ENCODE measurements at regions not wholly inside any gene's neighbourhood (a gene's known extent, or its start where the extent isn't known, plus 50 kb on each side); places are given as distances from the start of the nearest gene placed in this dataset.

DNA sequence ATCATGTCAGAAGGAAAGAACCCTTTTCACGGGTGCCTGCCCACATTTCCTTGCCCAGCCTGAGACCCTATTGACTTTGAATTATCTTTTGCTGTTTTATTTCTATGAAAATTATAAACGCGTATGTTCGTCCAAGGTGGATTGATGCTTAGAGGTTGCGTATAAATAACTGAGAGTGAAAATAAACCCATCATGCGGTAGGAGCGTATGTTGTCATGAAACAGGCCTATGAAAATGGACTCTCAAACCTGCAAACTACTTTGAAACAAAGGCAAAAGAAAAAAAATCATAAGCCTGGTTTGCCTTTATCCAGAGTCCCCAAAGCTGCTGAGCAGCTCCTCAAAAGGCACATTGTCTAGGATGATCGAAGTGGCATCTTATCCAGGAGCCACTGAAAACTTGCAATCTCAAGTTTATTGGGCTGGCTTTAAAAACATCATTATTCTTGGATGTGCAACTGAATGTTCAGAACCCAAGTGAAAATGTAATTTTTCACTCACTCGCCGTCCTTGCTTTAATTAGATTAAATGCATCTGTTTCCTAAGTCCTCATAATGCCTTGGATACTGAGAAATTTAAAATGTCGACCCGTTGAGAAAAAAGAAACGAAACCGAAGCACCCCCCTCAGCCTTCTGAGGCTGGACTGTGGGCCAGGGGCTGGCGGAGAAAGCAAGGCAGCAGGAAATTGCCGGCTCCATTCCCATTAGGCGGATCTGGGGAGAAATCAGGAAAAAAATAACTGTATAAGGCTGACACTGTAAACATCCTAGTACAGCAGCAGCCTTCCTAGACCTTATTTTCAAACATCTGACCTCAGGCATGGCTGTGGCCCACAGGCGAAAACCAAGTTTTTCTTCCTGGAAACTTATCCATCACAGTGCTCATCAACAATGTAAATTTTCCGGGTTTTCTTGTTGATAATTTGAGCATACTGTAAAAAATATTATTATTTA, 82.9 kb upstream of the PPARA start:
- DNase-seq: peak; percentile 79

DNA sequence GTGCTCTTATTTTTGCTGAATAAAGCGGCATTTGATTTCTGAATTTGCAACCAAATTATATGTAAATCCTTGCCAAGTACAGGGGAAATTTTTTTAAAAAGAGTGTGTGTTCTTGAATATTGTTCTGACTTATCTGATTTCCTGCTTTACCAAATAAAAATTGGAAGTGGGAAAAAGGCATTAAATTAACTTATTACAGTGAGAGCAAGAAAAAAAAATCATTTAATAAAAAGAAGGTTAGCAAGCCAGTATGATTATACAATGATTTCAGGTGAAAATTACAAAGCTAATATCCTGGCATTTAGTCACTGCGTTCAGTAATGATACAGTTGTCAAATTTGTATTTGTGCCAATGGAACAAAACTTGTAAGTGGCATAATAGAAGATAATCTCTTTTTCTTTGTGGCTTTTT, 82.1 kb upstream of the PPARA start:
- DNase-seq: peak; percentile 63

DNA sequence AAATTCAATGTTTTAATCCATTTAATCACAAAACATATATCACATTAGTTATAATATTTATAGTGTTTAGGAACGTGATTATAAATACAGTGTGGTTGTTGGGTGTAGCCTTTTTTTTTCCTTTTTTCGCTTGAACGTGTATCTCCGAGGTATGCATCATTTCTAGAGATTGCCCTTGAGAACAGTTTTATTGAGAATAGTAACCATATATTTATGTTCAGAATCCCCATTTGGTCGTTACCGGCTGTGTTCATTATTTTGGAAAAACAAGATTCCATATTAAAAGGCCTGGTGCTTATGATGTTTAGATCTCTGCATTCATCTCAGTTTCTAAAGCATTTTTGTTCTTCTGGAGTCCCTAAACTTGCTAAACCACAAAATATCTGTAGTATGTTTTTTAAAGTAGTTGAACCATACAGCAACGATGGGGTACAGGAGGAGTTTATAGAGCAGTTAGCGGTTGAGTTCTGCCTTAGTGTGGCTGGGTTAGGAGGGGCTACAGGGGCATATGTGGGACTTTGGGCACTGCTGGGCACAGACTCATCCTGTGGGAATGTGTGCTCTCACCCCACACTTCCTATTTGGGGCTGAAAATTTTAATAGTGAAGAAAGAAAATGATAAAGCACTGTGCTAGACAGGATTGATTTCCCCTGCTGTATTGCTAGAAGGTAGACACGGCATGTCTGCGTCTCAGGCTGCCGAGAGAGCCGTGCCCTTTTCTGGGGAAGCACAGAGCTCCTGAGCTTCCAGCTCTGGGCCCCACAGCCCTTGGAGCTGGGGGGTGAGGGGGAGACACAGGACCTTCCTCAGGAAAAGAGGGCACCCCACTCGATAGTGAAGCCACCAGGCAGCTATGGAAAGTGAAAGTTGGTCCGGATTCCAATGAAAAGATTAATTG, 81.5 kb upstream of the PPARA start:
- DNase-seq: peak; percentile 78

DNA sequence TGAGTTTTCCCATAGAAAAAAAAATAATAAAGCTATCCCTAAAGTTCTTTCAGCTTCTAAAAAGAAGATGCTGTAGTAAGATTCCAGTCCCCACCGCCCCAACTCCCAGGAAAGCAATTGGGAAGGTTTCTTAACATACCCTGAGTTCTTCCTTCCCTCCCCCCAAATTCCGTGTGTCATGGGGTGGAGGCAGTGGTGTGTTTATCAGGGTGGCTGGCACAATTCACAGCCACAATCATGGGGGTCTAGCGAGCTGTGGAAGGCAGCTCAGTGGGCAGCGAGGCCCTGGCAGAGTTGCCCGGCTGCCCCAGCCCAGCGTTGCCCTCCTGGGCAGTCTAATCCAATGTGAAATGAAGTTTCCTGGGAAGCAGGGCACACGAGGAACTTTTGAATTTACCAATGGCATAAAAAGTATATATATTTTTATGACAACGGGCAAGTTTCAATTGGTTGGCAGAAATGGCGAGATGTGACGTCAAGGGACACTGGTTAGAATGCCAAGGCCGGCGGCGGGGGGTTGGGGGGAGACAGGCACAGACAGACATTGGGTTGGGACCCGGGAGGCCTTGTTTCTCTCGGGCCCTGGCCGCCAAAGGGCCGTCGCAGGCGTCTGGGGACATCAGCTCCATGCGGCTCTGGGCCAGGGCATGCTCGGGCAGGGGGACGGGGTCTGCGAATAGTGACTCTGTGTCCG, 80.7 kb upstream of the PPARA start:
- peak; percentile 98 for DNase-seq

DNA sequence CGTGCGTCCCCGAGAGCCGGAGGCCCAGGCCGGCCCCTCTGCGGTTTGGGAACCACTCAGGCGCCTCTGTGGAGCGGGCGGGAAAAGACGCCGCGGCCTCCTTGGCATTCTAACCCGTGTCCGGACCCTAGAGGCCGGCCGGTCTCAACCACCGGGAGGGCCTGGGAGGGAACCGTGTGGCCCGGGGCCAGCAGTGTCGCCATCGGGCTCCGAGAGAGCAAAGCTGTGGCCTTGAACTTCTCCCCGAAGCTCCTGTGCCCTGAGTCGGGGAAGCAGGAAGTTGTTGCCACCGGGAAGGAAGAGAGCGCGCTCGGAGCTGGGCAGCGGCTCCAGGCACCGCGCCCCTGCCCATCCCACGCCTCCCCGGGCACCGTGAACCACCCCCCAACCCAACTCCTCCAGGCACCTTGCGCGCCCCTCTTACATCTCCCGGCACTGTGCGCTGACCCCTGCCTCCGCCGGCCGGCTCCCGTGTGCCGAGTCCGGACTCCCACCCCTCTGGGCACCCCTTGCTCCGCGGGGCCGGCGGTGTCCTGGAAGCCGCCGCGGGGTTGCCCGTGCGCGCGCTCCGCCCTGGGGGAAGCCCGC, 80.0 kb upstream of the PPARA start:
- peak; percentile 86 for DNase-seq

DNA sequence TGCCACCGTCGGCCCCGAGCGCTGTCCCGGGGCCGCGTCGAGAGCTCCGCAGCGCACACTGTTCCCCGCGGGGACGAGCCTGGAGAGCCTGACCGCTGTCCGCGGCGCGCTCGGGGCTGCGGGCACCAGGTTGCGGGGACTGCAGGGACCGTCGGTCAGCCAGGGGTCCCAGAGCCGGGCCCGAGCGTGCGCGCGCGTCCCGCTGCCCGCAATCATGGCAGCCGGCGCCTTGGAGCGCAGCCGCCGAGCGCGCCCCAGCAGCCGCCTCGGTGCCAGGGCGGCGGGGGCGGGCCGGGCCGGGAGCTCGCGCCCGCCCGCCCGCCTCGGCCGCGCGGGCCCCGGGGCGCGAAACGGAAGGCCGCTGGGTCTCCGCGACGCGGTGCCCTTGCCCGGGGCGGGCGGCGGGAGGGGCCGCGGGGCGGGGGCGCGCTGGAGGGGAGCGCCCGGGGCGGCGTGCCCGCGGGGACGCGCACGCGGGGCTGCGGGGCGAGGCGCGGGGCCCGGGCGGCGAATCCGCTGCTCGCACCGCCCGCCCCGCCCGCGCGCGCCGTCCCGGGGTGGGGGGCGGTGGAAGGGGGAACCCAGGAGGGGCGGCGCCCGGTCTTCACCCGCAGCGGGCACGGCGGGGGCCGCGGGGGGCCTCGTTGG, 79.4 kb upstream of the PPARA start:
- DNase-seq: peak; percentile 99

DNA sequence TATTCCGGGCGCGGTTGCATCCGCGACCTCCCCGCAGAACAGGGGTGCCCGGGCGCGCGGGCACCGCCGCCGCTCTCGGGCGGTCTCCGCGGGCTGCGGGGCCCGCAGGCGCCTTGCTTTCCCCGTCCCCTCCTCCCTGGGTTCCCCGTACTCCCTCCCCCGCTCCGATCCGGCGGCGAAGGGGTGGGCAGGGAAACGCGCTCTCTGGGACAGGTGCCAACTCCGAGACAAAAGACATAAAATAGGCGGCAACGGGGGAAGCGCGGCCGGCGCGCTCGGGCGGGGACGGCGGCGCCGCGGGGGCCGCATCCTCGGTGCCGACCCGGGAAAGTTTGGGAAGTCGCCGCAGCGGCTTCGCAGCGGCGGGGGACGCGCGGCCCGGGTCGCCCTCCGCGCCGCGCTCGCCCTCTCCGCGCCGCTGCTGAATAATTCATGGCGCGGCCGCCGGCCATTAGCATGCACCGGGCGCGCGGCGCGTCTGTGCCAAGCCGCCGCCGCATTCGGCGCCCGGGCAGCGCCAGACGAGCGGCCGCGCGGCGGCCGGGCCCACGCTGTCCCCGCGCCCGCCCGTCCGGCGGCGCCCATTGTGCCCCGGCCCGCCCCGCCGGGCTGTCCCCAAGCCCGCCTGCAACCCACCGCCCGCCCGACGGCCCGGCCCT, 78.7 kb upstream of the PPARA start:
- DNase-seq: peak; percentile 99

DNA sequence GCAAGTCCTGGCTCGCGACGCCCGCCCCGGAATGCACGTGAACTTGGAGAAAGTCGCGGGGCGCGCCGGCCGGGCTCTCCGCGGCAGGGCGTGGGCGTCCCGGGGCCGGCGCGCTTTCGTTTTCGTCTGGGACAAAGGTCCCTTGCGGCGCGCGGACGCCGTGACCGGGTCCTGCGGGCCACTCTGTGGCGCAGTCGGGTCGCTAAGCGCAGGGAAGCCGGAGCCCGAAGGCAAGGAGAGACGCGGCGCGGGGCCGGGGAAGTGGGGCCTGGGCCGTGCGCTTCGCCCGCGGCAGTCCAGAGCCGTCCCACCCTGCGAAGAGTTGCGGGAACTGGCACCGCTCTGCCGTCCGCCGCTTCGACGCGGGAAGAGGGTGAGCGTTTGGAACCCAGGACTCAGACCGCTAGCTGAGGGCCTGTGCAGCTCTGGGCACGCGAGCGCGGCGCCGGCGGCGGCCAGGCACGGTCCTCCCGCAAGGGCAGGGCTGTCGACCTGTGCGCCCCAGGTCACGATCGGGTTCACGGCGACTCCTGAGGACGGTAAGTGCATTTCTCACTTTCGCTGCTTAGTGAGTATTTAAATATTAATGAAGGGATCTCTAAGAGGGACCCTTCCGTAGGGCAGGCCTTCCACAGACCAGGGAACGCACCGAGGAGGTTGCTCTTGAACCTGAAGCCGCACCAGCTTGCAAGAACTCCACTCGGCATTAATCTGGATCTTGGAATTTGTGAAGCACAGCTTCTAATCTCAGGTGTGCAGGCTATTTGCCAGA, 78.0 kb upstream of the PPARA start:
- DNase-seq: peak; percentile 82

DNA sequence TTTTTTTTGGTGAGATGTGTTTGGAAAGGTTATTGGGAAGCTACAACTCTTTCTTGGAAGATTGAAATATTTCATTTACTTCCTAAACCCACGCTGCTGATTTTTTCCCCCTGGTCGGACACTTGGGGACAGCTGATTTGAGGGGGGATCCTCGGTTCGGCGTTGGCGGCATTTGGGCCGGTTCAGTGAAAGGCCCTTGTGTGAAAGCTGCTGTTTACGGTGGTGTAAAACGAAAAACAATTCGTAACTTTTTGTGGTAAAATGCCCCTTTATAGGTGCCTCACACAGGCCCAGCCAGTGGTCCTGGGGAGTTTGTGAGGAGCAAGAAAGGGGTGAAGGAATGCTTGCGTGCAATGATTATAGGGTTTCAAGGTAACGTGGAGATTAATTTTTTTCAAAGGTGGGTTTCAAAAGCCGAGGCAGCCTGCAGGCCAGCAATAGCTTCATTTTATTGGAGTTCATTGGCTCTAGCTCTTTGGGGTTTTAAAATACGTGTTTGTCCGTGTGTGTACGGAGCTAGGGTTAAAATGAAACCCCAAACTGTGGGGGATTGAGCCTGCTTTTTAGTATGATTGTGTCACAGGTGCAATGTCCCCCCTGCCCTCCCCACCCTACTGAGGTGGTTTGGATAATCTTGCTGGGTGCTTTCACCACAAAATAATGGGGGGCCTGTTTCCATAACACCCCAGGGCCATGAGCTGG, 77.2 kb upstream of the PPARA start:
- peak; percentile 66 for DNase-seq

DNA sequence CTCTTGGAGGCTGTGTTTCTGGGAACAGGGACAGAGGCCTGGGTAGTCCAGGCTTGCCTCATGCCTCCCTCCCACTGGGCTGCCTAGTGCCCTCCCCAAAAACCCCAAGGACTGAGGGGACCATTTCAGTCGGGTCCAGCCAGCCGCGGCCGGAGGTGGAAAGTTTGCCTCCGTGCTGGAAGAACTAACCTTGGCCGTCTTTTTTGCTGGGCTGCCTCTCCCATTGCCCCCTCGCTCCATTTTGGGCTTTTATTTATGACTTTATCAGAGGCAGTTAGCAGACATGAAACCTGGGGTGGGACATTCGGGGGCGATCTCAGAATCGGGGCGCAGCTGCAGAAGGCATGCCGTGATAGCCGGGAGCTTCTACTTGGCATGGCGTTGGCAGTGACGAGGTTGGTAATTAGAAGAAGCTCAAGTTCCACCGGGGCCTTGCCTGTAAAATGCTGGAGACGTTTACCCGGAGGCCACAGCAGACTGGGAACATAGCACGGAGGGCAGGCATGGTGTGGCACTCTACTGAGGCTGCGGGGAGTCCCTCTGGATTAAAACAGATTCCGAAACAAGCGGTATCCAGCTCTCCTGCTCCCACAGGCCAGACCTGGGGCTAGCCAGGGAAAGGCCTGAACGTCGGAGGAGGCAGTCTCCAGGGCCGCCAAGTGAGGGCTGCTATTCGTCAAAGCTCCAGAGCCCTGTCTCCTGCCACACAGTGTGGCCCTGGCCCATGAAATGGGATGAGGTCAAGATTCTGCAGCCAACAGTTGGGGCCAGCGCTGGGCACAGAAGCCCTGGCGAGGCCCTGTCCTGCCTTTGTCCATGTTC, 76.4 kb upstream of the PPARA start:
- DNase-seq: peak; percentile 71

DNA sequence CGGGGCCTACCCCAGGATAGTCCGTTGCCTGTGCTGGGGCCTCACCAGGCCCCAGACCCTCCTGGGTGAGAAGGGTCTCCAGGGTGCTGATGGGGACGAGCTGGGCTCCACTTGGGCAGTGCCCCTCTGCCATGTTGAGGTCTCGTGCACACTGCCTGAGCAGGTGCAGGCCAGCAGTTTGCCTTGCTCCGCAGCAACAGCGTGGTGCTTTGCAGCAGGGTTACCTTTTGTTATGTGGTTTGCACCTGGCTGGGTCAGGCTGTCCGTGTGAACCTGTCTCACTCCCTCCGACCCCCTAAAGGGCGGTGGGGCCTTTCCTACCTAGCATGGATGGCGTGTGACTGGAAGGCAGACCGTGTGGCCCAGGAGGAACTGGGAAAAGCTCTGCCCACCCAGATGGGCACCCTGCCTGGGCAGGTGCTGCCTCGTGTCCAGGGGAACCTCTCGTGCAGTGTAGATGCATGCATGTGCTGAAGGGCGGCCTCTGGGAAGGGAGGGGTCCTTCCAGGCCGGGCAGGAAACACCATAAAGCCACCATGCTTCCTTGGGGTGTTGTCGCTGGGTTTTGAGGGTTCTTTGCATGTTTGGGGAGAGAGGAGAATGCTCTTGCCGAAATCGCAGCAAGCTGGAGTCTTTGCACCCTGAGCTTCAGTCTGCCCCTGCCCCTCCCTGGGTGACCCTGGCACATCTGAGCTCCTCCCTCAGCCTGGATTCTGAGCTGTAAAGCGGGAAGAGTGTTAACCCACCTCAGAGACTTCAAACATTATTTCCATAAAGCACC, 75.4 kb upstream of the PPARA start:
- DNase-seq: peak; percentile 84

DNA sequence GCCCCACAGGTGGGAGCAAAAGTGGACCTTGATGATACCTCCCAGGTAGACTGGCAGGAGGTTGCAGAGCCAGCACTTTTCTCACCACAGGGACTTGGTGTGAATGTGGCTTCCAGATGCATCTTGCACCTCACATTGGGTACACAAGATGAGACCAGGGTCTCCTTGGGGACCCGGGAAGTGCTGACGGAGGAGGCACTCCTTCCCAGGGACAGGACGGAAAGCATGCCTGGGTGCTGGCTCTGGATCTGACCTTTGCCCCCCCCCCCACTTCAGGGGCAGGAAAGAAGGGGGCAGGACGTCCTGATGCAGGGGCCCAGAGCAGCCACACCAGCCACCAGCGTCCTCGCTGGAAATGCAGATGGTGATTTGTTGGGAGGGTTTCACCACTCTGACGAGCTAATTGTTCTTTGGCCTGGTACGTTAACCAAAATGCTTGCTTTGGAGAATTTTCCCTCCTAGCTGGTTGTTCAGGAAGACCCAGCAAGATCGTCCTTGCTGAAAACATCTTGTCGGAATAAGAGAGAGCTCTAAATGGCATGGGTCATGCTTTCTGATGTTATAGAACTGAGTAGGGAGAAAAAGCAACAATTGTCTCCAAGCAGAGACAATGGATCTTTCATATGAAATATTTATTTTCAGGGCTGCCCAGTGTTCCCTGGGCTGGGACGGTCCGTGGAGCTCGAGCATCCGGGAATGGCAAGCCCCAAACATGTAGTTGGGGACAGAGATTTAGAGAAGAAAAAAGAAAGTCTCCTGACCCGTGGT, 74.4 kb upstream of the PPARA start:
- DNase-seq: peak; percentile 72

DNA sequence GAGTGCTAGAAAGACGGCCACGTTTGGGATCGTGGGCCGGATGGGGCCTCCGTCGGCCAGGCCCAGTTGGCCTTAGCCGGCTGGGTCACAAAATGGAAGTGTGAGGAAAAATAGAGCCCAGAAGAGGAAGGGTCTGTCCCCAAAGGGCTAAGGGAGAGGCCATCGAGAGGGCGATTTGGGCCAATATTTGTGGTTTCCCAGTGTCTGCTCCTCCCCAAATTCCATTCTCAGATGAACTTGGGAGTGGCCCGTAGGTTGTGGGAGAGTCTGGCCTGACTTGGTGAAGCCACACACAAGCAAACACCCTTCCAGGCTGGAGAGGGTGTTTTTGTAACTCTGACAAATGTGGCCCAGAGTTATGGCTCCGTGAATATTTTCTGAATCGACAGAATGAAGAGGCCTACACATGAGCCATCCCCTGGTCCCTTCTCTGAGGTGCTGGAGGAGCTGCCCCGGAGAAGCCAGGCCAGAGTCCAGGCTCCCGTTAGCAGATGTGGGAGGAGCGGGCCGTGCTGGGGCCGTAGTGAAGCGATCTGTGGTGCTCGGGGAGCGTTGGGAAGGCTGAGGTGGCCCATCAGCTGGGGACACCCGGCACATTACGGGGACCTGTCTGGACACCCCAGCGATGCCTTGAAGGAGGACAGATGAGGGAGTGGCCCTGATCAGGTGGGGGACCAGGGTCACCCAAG, 73.5 kb upstream of the PPARA start:
- DNase-seq: peak; percentile 75

DNA sequence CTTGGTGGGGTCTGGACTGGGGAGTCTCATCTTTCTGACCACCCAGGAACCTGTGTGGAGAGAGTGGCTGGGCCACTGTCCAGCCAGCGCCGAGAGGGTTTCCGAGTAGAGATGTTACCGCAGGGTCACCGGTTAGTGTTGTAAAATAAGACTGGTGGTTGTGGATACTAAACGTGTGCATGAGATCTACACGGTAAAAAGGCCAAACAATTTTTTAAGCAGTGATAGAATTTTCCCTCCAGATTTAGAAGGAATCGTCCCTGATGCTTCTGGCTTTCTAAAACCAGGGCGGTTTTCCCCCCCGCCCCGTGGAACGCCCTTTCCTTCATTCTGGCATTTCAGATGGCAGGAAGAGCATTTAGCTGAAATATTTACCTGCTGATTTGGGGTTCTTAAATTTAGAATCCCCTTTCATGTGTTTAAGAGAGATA, 72.6 kb upstream of the PPARA start:
- peak; percentile 70 for DNase-seq

DNA sequence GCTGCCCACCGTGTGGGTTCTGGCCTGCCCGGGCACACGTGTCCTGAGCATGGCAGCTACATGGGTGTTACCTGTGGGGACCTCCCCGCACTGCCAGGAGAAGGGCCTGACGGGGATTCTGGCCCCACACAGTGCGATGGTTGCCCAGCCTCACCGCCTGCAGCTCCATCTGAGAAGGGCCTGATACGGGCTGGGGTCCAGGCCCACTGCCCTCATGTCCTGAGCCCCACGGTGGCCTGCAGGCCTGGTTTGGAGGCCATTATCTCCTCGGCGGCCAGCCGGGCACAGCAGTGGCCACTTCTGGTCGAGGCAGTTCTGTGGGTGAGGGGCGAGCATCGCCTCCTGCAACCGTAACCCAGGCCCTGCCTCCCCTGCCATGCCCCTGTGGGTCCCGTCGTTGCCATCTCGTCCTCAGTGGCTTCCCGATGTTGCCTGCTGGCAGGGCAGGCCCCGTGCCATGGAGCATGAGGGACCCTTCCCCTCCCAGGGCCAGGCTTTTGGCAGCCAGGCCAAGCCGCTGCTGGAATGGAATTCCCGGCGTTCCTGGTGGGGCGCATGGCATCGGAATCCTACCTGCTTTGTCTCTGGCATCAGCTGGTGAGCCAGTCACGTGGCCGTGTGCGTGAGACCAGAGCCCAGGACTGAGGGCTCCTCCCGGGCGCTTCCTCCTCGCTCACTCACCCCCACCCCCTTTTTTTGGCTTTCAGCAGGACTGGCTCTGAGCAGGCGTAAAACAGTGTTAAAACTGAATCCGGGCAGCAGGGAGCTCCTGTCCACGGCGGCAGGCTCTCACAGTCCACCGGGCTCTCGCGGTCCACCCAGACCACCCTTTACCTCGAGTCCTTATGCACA, 71.9 kb upstream of the PPARA start:
- DNase-seq: peak; percentile 88

Measured in NCI-H69 (cell line).